GM19043 (cell line): ENCODE measurements at regions not wholly inside any gene's neighbourhood (a gene's known extent, or its start where the extent isn't known, plus 50 kb on each side); places are given as distances from the start of the nearest gene placed in this dataset.

Experiments
- ATAC-seq: cut with Tn5 transposase; IDR thresholded peaks from one replicate; pipeline ENCODE4 v1.9.1; 2021; ENCODE audit warnings: low read depth; ENCODE audit not compliant: unreplicated experiment

DNA sequence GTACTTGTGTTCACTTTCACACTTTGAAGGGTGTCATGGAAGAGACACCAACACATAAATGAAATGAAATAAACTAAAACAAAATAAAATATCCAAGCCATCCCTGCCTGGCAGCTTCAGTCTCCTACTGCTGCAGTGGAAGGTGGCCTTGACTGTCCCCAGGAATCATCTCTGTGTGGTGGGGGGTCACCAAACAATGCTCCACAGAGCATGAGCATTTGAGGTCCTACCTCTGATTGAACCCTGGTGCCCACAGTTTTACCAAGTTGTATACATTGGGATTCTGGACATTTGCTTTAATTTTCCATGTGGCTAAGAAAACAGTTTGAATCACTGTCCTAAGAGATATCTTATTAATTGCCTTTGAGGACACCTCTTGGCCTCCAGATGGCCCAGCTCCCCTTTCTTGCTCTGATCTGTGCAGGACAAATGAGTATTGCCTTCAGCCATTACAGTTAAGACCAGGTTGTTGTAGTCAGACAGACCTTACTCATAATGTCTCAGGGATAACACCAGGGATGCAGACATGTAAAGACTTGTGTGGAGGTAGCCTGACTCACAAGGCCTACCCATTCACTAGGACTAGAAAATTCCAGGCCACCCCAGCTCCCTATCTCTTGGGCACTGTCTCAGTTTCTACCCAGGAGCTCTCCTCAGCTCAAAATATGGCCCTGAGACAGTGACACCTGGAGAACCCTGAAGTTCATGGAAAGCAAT is 195.0 kb downstream of the MYCN start:
- ATAC-seq: no peak

- no peak for ATAC-seq
These were observed 194.3 kb downstream of the MYCN start for GRCh38 chr2:16134436-16135165.

- ATAC-seq: no peak
These were observed 190.6 kb downstream of the MYCN start for GRCh38 chr2:16130906-16131400.

DNA sequence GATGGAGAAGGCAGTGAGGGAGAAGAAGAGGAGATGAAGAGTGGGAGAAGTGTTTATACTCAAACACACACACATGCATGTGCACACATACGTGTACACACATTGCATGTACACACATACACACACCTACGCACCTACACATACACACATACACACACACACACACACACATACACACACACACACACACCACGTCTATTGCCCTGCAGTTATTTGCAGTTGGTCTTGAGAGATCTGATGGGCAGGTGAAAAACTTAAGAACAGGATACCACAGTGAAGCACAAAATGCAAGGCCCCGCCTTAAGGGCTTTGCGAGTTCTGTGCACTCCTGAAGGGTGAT is 190.2 kb downstream of the MYCN start:
- no peak for ATAC-seq

DNA sequence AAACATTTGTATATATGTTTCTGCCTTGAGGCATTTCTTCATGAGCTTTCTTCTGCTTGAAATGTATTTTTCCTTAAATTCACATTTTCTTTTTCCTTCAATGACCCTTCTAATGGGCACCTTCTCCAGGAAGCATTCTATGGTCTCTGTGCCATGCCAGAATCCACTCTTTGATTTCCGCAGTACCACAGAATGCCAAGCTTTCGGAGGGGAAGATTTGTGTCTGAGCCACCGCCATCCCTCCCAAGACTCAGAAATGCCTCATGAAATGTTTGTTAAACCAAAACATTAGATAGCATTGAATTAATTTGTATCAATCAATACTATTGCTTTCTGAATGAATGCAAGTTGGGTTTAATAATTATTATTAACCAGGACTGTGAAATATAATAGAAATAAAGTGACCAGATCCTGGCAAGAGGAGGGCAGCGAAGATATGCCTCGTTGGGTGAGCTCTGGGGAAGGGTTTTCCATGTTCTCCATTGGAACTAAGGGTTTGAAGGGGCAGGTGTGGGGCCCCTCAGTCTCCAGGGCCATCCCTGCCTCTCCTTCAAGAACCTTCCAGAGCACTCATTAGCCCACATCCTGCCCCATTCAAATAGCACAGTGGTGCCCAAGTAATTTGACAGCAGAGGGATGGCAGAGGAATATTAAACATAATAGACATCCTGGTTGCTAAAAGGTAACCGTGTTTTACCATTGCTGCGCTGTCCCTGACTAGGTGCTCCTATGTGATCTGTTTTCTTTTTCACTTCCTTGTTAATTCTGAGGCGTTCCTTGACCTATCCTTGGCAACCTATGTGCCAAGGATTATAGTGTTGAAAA is 189.6 kb downstream of the MYCN start:
- no peak for ATAC-seq

GRCh38 chr2:16128746-16129610 is 188.6 kb downstream of the MYCN start:
- no peak for ATAC-seq

- ATAC-seq: no peak
These were observed 187.6 kb downstream of the MYCN start for GRCh38 chr2:16127958-16128357.

DNA sequence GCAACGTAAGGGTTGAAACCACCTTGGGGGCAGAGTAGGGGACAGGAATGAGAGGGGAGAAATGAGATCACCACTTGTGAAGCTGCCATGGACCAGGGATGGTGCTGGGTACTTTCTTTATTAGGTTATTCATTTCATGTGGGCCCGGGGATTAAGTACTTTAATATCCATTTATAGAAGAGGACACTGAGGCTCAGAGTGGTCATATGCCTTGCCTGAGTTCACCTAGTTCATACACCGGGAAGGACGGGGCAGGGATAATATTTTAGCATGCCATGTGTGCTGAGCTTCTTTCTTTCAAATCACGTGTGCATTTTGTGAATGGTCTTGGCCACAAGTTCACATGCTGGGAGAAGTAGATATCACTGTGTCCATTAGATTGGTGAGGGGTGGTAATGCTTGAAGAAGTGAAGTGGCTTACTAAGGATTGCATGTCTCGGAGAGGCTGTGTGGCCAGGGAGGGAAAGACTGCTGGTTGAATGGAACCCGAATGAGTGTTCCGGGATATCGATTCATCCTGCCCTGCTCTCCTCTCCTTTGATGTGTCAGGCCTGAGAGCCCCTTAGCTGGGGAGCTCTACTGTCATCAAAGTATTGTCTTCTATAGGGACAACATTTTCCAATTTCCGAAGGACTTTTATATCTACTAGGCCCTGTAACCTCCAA is 187.1 kb downstream of the MYCN start:
- no peak for ATAC-seq

- ATAC-seq: no peak
These were observed 186.3 kb downstream of the MYCN start for GRCh38 chr2:16126517-16127275.

DNA sequence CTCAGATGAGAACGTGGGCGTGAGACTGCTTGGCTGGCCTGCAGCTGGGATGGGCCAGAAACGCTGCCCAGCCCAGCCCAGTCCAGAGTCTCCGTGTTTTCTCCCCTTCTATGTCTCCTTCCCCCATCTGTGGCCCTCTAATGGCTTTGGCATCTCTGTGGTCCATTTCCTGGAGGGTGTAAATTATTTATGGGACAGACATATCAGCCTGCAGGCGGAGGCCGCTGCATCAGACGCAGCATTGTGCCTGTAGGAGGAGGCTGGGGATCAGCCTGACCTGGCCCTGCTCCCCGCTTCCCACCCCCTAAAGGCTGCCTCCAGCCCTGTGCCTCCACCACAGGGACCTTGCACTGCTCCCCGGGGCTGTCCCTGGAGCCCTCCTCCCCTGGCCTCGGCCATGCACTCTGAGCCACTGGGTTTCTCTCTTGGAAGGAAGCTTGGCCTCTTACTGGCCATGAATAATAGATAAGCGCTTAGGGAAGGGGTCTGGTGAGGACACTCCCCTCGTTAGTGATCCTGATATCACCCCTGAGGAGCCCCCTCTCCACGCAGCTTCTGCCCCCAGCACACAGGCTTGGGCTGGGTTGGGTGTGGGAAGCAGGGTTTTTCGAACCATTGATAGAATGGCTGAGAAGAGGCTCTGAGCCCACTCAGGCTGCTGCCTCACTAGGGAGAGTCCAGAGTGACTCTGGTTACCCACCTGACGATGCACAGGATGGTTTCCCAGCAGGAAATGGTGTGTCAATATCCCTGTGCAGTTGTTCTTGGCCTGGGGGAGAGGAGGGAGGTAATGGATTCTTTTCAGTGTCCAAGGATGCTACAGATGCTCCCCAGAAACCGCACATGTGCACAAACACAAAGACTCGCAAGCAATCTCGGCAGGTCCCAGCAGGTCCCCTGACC is 185.5 kb downstream of the MYCN start:
- ATAC-seq: no peak

DNA sequence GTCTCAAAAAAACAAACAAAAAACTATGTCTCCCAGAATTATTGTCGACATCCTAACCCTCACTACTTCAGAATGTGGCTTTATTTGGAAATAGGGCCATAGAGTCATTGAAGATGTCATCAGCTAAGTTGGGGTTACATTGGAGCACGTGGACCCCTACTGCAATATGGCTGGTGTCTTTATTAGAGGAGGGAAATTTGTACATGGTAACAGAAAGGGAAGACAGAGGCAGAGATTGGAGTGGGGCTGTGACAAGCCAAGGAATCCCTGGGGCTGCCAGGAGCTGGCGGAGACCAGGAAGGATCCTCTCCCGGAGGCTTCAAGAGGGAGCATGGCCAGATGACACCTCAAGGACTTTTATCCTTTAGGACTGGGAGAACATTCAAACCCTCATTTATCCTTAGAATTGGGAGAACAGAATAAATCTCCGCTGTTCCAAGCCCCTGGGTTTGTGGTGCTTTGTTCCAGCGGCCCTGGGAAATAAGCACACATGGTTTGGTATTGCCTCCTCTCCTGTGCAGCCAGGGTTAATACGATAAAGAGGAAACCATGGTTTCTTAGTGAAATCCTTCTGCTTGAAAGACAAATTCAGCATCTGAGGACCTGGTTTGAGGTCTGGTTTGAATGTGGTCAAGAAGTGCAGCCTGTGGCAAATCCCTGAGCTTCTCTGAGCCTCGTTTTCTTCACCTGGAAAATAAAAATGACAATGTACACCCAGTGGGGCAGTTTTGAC is 184.7 kb downstream of the MYCN start:
- ATAC-seq: no peak

DNA sequence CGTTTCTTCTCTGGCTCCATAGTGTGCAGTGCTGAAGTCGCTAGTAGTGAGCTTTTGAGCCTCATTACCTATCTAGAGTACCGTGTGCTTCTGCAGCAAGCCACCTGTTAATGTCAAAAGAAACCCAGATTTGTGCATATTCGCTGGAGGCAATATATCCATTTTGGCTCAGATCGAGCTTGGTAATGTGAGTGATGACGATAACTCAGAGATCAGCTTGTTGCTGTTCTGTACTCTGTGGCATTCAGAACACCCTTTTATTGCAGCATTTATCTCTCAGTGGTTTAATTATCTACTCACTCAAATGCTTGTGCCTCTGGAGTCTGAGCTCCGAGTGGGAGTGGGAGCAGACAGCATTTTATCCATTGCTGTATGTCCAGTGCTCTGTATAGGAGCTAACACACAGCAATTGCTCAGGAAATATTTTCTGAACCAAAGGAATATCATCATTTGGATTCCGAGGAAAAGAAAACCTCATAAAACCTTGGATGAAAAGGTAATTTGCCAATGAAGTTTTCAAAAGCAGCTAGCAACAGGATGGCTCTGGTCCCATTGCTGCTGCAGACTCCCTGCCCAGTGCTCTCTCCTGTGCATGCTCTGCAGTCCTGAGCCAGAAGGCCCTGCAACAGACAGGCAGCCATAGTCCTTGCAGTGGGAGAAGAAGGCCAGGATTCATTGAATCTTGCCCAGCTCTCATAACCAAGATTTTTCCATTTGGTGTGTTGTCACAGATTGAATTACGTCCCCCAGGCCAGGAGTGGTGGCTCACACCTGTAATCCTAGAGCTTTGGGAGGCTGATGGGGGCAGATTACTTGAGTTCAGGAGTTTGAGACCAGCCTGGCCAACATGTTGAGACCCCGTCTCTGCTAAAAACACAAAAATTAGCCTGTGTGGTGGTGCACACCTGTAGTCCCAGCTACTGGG is 183.8 kb downstream of the MYCN start:
- no peak for ATAC-seq

- no peak for ATAC-seq
These were observed 183.1 kb downstream of the MYCN start for GRCh38 chr2:16123421-16123820.

DNA sequence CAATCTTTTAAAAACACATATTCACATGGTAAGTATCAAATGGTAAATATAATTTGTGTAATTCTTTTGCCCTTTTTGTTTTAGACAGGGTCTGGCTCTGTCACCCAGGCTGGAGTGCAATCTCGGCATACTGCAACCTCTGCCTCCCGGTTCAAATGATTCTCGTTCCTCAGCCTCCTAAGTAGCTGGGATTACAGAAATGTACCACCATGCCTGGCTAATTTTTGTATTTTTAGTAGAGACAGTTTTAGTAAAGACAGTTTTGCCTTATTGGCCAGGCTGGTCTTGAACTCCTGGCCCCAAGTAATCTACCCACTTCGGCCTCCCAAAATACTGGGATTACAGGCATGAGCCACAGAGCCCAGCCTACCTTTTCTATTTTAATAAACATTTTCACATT is 182.2 kb downstream of the MYCN start:
- no peak for ATAC-seq

DNA sequence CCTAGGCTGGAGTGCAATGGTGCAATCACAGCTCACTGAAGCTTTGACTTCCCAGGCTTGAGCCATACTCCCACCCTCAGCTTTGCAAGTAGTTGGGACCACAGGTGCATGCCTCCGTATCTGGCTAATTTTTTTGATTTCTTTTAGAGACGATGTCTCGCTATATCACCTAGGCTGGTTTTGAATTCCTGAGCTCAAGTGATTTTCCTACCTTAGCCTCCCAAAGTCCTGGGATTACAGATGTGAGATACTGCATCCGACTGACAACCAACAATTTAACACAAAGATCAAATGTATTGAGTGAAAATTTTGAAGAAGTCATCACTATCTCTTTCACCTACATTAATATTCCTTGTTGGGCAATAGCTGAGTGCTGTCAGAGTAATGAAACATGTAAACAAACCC is 181.6 kb downstream of the MYCN start:
- ATAC-seq: no peak

GRCh38 chr2:16121231-16121985 is 181.1 kb downstream of the MYCN start:
- ATAC-seq: no peak
